GM12873 (cell line): ENCODE measurements at regions not wholly inside any gene's neighbourhood (a gene's known extent, or its start where the extent isn't known, plus 50 kb on each side); places are given as distances from the start of the nearest gene placed in this dataset.

ENCODE experiments used
- TF ChIP-seq, protein P1 (sequence below): IDR thresholded peaks from 2 replicates; pipeline ENCODE4 v1.5.1; 2012; ENCODE audit warnings: low read depth, mild to moderate bottlenecking, moderate library complexity, low read length, control low read depth; ENCODE audit not compliant: insufficient read depth; ENCODE audit errors: missing control alignments

DNA sequence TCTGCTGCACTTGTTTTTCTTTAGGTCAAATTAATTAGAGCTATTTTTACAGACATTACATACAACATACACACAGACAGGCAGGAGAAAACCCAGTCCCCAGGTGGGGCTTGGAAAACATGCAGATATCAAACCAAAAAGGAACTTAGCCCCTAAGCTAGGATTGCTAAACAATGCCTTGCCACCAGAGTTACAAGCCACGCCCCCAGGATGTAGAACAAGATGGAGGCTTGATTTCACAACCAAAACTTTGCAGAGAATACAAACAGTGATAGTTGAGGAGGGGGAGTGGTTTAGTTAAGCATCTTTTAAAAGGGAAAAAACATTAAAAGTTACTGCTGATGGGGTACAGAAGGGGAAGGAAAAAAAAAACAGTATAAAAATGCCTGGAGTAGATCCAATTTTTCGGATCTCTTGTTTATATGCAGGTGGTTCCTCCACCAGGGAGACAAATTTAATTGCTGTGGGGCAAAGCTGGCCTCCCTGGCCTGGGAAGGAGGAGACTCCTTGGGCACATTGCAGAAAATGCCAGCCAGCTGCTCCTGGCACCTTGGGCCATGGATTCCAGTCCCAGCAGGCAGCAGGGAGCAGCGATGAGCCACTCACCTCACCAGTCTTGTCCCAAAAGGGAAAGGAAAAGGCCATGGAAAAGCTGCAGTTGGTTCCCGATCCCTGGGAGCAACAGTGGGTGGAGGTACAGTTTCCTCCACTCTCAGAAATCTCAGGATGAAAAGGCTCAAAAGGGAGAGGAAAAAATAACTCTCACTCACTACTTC is 348.4 kb upstream of the REG3G start:
- TF ChIP-seq, protein P1, sequence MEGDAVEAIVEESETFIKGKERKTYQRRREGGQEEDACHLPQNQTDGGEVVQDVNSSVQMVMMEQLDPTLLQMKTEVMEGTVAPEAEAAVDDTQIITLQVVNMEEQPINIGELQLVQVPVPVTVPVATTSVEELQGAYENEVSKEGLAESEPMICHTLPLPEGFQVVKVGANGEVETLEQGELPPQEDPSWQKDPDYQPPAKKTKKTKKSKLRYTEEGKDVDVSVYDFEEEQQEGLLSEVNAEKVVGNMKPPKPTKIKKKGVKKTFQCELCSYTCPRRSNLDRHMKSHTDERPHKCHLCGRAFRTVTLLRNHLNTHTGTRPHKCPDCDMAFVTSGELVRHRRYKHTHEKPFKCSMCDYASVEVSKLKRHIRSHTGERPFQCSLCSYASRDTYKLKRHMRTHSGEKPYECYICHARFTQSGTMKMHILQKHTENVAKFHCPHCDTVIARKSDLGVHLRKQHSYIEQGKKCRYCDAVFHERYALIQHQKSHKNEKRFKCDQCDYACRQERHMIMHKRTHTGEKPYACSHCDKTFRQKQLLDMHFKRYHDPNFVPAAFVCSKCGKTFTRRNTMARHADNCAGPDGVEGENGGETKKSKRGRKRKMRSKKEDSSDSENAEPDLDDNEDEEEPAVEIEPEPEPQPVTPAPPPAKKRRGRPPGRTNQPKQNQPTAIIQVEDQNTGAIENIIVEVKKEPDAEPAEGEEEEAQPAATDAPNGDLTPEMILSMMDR: no peak

DNA sequence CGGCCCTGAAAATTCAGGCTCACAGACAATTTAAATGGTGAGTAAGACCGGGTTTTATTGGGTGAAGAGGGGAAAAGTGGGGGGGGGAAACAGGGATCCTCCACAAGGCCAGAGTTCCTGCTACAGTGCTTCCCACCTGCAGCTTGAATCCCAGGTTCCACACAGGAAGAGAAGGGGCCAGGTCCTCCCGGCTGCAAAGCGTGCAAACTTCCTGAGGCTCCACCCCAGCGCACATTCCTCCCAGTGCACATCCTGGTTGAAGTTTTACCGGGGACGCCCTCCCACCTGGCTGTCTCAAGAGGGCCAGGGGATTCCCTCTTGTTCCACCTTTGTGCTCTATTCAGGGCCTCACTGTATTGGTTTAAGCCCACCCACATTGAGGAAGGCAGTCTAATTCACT is 347.7 kb upstream of the REG3G start:
- TF ChIP-seq, protein P1: no peak

DNA sequence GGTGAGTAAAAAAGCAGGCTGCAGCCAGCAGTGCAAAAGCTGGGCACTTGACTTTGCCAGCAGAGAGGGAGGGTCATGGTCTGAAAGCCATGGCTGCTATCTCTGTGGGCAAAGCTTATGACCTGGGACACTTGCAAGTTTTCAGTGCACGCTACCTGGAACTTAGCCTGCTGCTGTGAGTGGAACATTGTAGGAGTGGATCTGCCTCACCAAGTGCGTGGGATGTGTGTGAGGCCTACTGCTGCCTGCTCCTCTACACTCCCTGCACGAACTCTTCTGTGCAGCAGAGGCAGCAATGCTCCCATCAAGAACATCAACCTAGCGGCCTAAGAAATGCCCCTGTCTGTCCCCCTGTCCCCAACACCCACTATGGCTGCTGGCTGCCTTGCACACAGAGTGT is 344.1 kb upstream of the REG3G start:
- TF ChIP-seq, protein P1: no peak

DNA sequence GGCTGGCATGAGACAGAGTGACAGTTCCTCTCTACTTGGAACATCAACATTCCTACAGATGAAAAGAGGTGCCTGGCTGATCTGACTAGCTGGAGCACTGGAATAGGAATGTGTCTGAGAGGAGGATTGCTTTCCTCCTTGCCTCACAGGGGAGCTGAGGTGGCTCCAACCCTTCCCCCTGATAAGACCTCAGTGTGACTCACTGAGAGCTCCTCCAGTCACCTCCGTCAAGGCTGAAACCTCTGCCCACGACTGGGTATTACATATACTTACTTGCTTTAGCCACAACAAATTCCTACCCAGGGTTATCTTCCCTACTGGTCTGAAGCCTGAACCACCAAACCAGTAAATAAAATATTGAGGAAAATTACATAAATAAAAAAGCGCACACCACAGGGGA is 342.7 kb upstream of the REG3G start:
- TF ChIP-seq, protein P1: no peak

DNA sequence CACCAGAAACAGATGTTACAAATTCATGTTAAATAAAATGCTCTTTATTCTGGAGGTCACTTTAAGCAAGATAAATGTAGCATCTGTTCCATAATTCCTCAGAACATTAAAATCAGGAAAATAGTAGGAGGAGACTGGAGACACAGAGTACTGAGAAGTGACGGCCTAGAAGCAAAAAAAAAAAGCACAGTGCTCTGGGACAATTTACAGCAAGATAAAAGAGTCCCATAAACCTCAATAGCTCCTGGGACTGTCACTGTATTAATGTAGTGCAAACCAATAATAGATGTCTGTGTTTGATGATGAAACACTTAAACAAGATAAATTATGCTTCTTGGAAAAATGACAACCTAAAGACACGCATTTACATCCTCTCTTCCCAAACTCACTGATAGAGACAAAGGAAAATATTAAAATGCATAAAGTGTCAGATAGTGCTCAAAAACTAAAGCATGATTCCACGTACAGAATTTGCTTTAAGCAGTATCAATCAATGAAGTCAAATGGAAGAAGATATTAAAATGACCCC is 338.8 kb upstream of the REG3G start:
- TF ChIP-seq, protein P1: no peak

DNA sequence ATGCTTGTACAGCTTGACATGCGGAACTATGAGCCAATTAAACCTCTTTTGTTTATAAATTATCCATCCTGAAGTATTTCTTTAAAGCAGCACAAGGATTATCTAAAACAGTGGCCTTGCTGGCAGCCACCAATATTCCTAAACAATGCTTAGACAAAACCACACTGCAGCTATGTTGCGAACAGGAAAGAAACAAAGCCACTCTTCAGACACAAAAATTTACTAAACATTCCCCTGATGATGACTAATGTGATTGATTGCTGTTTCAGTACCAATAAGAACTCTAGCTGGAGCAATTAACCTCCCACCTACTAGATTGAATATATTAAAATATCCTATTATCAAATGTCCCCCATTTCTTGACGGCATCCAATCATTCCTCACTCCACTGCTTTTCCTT is 325.8 kb upstream of the REG3G start:
- TF ChIP-seq, protein P1: no peak

DNA sequence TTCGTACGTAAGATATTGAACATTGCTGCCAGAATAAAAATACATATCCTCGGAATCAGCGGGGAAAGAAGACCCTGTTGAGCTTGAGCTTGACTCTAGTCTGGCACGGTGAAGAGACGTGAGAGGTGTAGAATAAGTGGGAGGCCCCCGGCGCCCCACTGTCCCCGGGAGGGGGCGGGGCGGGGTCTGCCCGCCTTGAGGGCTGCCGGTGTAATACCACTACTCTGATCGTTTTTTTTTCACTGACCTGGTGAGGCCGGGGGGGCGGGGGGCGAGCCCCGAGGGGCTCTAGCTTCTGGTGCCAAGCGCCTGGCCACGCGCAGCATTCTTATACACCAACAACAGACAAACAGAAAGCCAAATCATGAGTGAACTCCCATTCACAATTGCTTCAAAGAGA is 324.0 kb upstream of the REG3G start:
- TF ChIP-seq, protein P1: no peak
